IMR-90 (cell line): ENCODE measurements at regions not wholly inside any gene's neighbourhood (a gene's known extent, or its start where the extent isn't known, plus 50 kb on each side); places are given as distances from the start of the nearest gene placed in this dataset.

Experiments
- ATAC-seq: fragments of 200-7000 bp; cut with Tn5 transposase; 2 replicates; pipeline ENCODE4 v1.9.1; 2020; ENCODE audit warnings: low read depth, mild to moderate bottlenecking, moderate library complexity
- BruUV-seq: library from RNA; stranded (reverse); fragments of 400-500 nt; replicated peaks from 2 replicates; lab custom pipeline; 2021; lab: Mats Ljungman, UMichigan
- CTCF ChIA-PET: fragments of 300-600 bp; formaldehyde crosslinking; extraction: SDS; loops from one replicate; lab custom pipeline; 2021; ENCODE audit warnings: antibody characterized with exemption; lab: Yijun Ruan, JAX
- POLR2A ChIA-PET: fragments of 300-600 bp; sonication (Branson Sonifier 250); formaldehyde crosslinking; loops from one replicate; lab custom pipeline; 2022; ENCODE audit warnings: antibody characterized with exemption; ENCODE audit not compliant: unreplicated experiment; lab: Charles Lee
- DNase-seq: peaks from one replicate; pipeline ENCODE4 v3.0.0; 2013
- H2AFZ ChIP-seq: replicated peaks from 2 replicates; pipeline ENCODE3; 2013; ENCODE audit warnings: low read length, mild to moderate bottlenecking; ENCODE audit not compliant: poor library complexity
- H2AK5ac ChIP-seq: 2 replicates; pipeline ENCODE4 v1.6.1; 2013; ENCODE audit warnings: low read depth, low read length, inconsistent platforms
- H2AK9ac ChIP-seq: replicated peaks from 2 replicates; pipeline ENCODE3; 2013; ENCODE audit warnings: mild to moderate bottlenecking, low read depth, low read length, moderate library complexity; ENCODE audit not compliant: poor library complexity
- H2BK120ac ChIP-seq: 2 replicates; pipeline ENCODE4 v1.6.1; 2013; ENCODE audit warnings: low read depth, low read length, inconsistent platforms
- H2BK15ac ChIP-seq: 3 replicates; pipeline ENCODE4 v1.6.1; 2013; ENCODE audit warnings: low read depth, low read length, inconsistent platforms
- H2BK20ac ChIP-seq: 2 replicates; pipeline ENCODE4 v1.6.1; 2013; ENCODE audit warnings: low read depth, mild to moderate bottlenecking, inconsistent platforms, low read length, moderate library complexity
- H2BK5ac ChIP-seq: 2 replicates; pipeline ENCODE4 v1.6.1; 2013; ENCODE audit warnings: mild to moderate bottlenecking, low read depth, low read length, inconsistent platforms; ENCODE audit not compliant: poor library complexity, severe bottlenecking
- H3K14ac ChIP-seq: replicated peaks from 2 replicates; pipeline ENCODE4 v1.6.1; 2013; ENCODE audit warnings: low read depth, low read length, inconsistent platforms
- H3K18ac ChIP-seq: 2 replicates; pipeline ENCODE4 v1.6.1; 2013; ENCODE audit warnings: low read depth, low read length, control low read depth
- H3K23ac ChIP-seq: 2 replicates; pipeline ENCODE4 v1.6.1; 2013; ENCODE audit warnings: low read depth, low read length, inconsistent platforms
- H3K27ac ChIP-seq: 2 replicates; pipeline ENCODE4 v1.5.1; 2013; ENCODE audit warnings: mild to moderate bottlenecking, control low read depth, low read length; ENCODE audit not compliant: insufficient read depth
- H3K27me3 ChIP-seq: 2 replicates; pipeline ENCODE4 v1.6.1; 2013; ENCODE audit warnings: low read length; ENCODE audit not compliant: control insufficient read depth, insufficient read depth
- H3K36me3 ChIP-seq: 2 replicates; pipeline ENCODE4 v1.6.1; 2013; ENCODE audit warnings: low read length, mixed read lengths; ENCODE audit not compliant: control insufficient read depth, insufficient read depth
- H3K4ac ChIP-seq: 2 replicates; pipeline ENCODE4 v1.6.1; 2013; ENCODE audit warnings: low read depth, low read length, inconsistent platforms
- H3K4me1 ChIP-seq: 2 replicates; pipeline ENCODE4 v1.6.1; 2013; ENCODE audit warnings: low read length, mixed read lengths; ENCODE audit not compliant: control insufficient read depth, insufficient read depth
- H3K4me2 ChIP-seq: 2 replicates; pipeline ENCODE4 v1.6.1; 2013; ENCODE audit warnings: low read depth, mild to moderate bottlenecking, control low read depth, low read length, moderate library complexity
- H3K4me3 ChIP-seq: 2 replicates; pipeline ENCODE4 v1.5.1; 2013; ENCODE audit warnings: low read depth, mild to moderate bottlenecking, control low read depth, low read length, moderate library complexity; ENCODE audit not compliant: insufficient read depth
- H3K56ac ChIP-seq: 2 replicates; pipeline ENCODE4 v1.6.1; 2013; ENCODE audit warnings: low read length, inconsistent platforms; ENCODE audit not compliant: insufficient read depth; ENCODE audit errors: extremely low read depth
- H3K79me1 ChIP-seq, 2 experiments: 2 replicates each; pipeline ENCODE4 v1.6.1; 2013; ENCODE audit warnings: low read length in 2 of 2, inconsistent platforms in 1 of 2, low read depth in 1 of 2
- H3K9ac ChIP-seq: 2 replicates; pipeline ENCODE4 v1.6.1; 2013; ENCODE audit warnings: low read depth, low read length, control low read depth
- H3K9me1 ChIP-seq: 2 replicates; pipeline ENCODE4 v1.6.1; 2013; ENCODE audit warnings: low read length, inconsistent platforms; ENCODE audit not compliant: insufficient read depth
- H3K9me3 ChIP-seq: 2 replicates; pipeline ENCODE4 v1.6.1; 2013; ENCODE audit warnings: low read length; ENCODE audit not compliant: control insufficient read depth, insufficient read depth
- H4K20me1 ChIP-seq: 2 replicates; pipeline ENCODE4 v1.6.1; 2013; ENCODE audit warnings: low read length, inconsistent platforms; ENCODE audit not compliant: insufficient read depth
- H4K5ac ChIP-seq: 2 replicates; pipeline ENCODE4 v1.6.1; 2013; ENCODE audit warnings: mild to moderate bottlenecking, low read depth, low read length, control low read depth
- H4K8ac ChIP-seq, 2 experiments: 2 replicates each; pipeline ENCODE4 v1.6.1; 2013; ENCODE audit warnings: low read depth in 2 of 2, low read length in 2 of 2, control low read depth in 1 of 2, inconsistent platforms in 1 of 2
- H4K91ac ChIP-seq: 2 replicates; pipeline ENCODE4 v1.6.1; 2013; ENCODE audit warnings: low read depth, low read length, inconsistent platforms; ENCODE audit not compliant: insufficient read depth
- CHD1 ChIP-seq: IDR thresholded peaks from 2 replicates; pipeline ENCODE4 v1.6.1; 2012; ENCODE audit warnings: low read depth, low read length, improper control_type of control experiment
- CTCF ChIP-seq: conservative IDR thresholded peaks from 2 replicates; pipeline ENCODE4 v1.5.1; 2012; ENCODE audit warnings: mild to moderate bottlenecking, low read depth, low read length, improper control_type of control experiment
- USF2 ChIP-seq: fragments of 150-350 bp; IDR thresholded peaks from 2 replicates; pipeline ENCODE4 v1.6.1; 2017; ENCODE audit warnings: mild to moderate bottlenecking, antibody characterized with exemption, low read length, low read depth
- WGBS, 2 experiments: methylation state at CpG; one replicate each; pipeline versions ENCODE4 v1.1.5 to v1.1.7; 2013; ENCODE audit warnings: missing lambda C conversion rate in 2 of 2; ENCODE audit not compliant: insufficient read length in 1 of 2; ENCODE audit errors: extremely low coverage in 2 of 2; 5-methylcytosine and 5-hydroxymethylcytosine counted together
- dilution Hi-C: fragments of 300-500 bp; cut with HindIII; formaldehyde crosslinking; loops from one replicate; pipeline ENCODE4 v1.14.3; 2018; ENCODE audit warnings: low sequenced_read_pairs; ENCODE audit not compliant: unreplicated experiment
- in situ Hi-C: fragments of 300-500 bp; cut with MboI; formaldehyde crosslinking; loops from 3 replicates; pipeline ENCODE4 v1.14.3; 2019; ENCODE audit warnings: low sequenced_read_pairs, inconsistent platforms, mixed read lengths
- intact Hi-C: fragments of 100-400 bp; cut with micrococcal nuclease; formaldehyde crosslinking; loops from 2 replicates; pipeline ENCODE4 v1.10.0; 2022

GRCh38 chr5:43889233-43889632 lies 286.3 kb downstream of the NNT start:
- POLR2A ChIA-PET: no interaction called here
- Histone ChIP-seq H2AK9ac (no peak overlapping the region), H2BK15ac (no peak overlapping the region), H3K18ac (no peak overlapping the region; the same call in 1 of the 2 replicates), H3K56ac (no peak overlapping the region), H3K14ac (no peak overlapping the region), H3K4me3 (no peak overlapping the region), H3K9me1 (no peaks in the 10 kb centered on the region; the same call in 1 of the 2 replicates), H4K5ac (peak overlapping the region; percentile 48; the same call in 1 of the 2 replicates), H2AK5ac (no peak overlapping the region), H2BK5ac (no peak overlapping the region), H3K23ac (no peak overlapping the region), H2BK20ac (no peak overlapping the region), H3K9me3 (no peaks in the 10 kb centered on the region), H4K91ac (no peak overlapping the region), H3K4ac (no peak overlapping the region), H4K8ac (no peak overlapping the region), H4K20me1 (no peaks in the 10 kb centered on the region), H2BK120ac (no peak overlapping the region; the same call in 1 of the 2 replicates), H3K4me1 (no peaks in the 10 kb centered on the region; the same call in 1 of the 2 replicates), H3K27me3 (no peaks in the 10 kb centered on the region), H3K9ac (no peak overlapping the region), H3K4me2 (no peak overlapping the region), H2AFZ (no peak overlapping the region), H3K79me1 (no peaks in the 10 kb centered on the region), H3K27ac (no peak overlapping the region; the same call in 1 of the 2 replicates), H3K36me3 (no peaks in the 10 kb centered on the region)
- BruUV-seq: no TSS peak
- DNase-seq (peak; percentile 3), ATAC-seq (peak; percentile 69)
- WGBS, 2 experiments: 33% methylated on average over 1 of the region's 1 CpG; no CpG with 5 or more reads in 1 of the 2 experiments
- intact Hi-C loops: no loop called here
- TF ChIP-seq CTCF (no peak), CHD1 (no peak), USF2 (no peak)
- CTCF ChIA-PET: interaction anchor here (1.0 kb wide), 1 partner anchor 108 kb away, joined by 3 read pairs; no protein-coding TSS in a partner anchor
- in situ Hi-C loops: no loop called here
- dilution Hi-C loops: no loop called here
